ENCODE measurements at regions not wholly inside any gene's neighbourhood (a gene's known extent, or its start where the extent isn't known, plus 50 kb on each side); places are given as distances from the start of the nearest gene placed in this dataset.
"Not testable (repeated sequence)": the region's sequence is repeated elsewhere in the genome, so short reads cannot be mapped to it uniquely, and the experiment has no call there.

DNA sequence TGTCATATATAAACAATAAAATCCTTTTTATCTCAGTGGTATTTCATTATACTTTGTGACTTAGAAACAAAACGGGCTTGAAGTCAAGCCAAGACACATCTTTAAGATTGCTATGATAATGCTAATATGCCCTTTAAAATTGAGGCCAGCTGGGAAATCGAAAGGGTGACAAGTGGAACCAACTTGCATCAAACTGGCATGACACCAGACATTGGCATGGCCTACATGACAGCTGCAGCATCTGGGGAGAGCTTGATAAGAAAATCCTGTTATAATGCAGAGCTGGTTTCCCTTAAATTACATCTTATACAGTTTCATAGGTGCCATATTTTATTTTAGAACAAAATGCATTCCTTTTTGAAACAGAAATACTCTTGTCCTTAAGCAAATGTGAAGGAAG lies 325.2 kb downstream of the ZBBX start:
- no peak for DNase-seq (ENCODE audit: low read depth)
- TF ChIP-seq, protein P1, sequence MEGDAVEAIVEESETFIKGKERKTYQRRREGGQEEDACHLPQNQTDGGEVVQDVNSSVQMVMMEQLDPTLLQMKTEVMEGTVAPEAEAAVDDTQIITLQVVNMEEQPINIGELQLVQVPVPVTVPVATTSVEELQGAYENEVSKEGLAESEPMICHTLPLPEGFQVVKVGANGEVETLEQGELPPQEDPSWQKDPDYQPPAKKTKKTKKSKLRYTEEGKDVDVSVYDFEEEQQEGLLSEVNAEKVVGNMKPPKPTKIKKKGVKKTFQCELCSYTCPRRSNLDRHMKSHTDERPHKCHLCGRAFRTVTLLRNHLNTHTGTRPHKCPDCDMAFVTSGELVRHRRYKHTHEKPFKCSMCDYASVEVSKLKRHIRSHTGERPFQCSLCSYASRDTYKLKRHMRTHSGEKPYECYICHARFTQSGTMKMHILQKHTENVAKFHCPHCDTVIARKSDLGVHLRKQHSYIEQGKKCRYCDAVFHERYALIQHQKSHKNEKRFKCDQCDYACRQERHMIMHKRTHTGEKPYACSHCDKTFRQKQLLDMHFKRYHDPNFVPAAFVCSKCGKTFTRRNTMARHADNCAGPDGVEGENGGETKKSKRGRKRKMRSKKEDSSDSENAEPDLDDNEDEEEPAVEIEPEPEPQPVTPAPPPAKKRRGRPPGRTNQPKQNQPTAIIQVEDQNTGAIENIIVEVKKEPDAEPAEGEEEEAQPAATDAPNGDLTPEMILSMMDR (IDR thresholded peaks at IDR 0.05; ENCODE audit: control insufficient read depth, extremely low read depth, insufficient read depth) = no peak

DNA sequence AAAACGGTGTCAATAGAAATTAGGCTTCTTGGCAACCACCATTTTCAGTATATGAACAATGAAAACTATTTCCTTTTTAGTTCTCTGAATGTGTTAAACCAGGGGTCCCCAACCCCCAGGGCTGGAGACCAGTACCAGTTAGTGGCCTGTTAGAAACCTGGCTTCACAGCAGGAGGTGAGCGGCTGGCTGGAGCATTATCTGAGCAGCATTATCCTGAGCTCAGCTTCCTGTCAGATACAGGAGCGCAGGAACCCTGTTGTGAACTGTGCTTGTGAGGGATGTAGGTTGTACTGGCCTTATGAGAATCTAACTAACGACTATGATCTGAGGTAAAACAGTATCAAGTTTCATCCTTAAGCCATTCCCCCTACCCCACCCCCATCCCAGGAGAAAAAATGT lies 328.7 kb downstream of the ZBBX start:
- DNase-seq (ENCODE audit: low read depth) = no peak
- H3K4me3 ChIP-seq (ENCODE audit: low read depth, low read length) = no peak overlapping the region
- TF ChIP-seq, protein P1 (IDR thresholded peaks at IDR 0.05; ENCODE audit: control insufficient read depth, extremely low read depth, insufficient read depth) = no peak

More for the DNA sequence above, 325.2 kb downstream of the ZBBX start:
- no peak overlapping the region for H3K4me3 ChIP-seq (ENCODE audit: low read depth, low read length)

DNA sequence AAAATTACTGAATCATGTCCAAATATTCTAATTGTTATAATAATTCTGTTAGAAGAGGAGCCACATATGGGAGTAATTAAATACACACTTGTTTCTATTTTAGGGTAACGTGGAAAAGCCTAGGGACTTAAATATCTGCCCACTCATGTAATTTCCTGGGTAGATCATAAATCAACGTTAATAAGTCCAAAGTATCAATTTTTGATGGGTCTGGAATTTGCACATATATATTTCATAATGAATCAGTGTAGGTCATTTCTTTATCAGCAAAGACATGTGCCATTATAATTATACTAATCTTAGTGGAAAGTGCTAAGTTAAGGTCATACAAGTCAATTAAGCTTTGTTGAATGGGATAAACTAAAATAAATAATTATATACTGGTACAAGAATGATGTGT lies 346.2 kb downstream of the ZBBX start:
- H3K4me3 ChIP-seq (ENCODE audit: low read depth, low read length) = no peak overlapping the region
- TF ChIP-seq, protein P1 (IDR thresholded peaks at IDR 0.05; ENCODE audit: control insufficient read depth, extremely low read depth, insufficient read depth) = no peak
- DNase-seq (ENCODE audit: low read depth) = no peak

DNA sequence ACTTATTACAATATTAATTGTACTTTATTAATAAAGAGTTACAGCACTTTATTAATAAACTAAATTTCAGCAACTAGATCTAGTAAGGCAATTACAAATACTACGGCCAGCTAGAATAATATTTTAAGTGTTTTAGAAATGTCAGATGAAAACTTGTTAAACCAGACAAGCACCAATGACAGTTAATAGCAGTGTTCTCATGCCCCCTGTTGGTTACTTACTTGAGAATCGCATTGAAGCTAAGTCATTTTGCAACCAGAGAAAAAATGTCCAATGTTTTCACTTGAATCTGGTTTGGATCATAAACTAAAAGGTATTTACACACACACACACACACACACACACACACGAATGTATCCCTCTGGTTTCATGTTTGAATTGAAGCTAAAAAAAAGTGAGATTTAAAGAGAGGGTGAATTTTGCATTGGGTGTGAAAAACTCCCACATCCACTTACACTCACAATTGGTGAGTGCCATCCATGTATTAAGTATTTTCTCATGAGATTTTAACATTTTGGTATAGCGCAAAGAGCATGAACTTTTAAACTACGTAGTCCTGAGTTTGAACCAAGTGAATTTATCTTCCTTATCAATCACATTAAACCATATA lies 347.7 kb downstream of the ZBBX start:
- TF ChIP-seq, protein P1 (IDR thresholded peaks at IDR 0.05; ENCODE audit: control insufficient read depth, extremely low read depth, insufficient read depth) = peak; percentile 73
- peak; percentile 91 for DNase-seq (ENCODE audit: low read depth)

DNA sequence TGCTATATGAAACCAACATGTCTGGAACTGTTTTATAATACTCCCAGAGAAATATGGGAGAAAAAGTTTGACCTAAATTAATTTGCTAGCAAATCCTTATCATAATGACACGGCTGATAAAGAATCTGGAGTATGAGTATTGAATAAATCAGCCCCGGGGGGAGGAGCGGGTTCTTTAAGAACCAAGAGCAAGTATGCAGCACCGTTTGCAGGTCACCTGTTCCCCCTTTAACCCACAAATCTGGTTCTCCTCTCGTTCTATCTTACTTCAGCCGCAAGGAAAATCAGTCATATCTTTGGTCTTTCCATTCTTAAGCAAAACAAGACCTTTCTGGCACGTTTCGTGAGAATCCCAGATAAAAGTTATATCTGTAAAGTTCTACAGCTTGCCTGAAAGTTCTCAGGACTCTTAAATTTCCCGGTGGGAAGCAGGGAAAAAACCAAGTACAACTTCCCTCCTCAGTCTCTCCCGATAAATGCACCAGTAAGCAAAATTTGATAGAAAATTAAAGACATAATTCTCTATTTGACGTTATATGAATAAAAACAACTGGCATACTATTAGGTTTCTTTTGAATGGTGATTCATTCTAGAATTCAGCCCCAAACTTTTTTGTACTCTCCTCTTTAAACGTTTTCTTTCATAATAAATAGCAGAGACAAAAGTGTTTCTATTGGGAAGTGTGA lies 348.6 kb downstream of the ZBBX start:
- no peak overlapping the region for H3K4me3 ChIP-seq (ENCODE audit: low read depth, low read length)
- DNase-seq (ENCODE audit: low read depth) = no peak

More for the DNA sequence above, 347.7 kb downstream of the ZBBX start:
- no peak overlapping the region for H3K4me3 ChIP-seq (ENCODE audit: low read depth, low read length)

DNA sequence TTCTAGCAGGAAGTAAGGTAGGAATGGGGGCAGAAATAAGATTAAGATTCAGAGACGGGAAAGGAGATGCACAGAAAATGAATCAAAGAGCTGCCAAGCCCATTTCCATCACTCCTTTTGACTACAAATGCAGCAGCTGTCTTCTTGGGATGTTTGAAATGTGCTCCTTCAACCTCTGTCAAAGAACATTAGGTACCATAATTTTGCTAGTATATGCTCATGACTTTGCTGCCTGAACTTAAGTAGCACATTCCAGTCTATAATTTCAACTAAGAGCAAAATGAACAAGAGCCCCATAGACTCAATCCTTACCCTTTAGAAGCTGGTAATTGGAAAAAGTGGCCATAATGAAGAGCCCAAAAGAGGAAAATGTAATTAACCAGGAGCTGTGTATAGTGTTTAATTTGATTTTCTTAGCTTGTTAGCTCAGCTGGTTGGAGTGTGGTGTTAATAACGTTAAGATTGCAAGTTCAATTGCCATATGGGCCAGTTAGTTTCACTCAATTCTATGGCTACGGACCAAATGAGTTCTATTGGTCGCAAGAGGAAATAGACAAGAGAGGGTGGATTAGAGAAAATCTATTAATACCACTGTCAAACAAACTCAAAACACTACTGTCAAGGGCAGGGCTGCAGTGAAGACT lies 349.9 kb downstream of the ZBBX start:
- DNase-seq (ENCODE audit: low read depth) = no peak
- TF ChIP-seq, protein P1 (IDR thresholded peaks at IDR 0.05; ENCODE audit: control insufficient read depth, extremely low read depth, insufficient read depth) = no peak
- no peak overlapping the region for H3K4me3 ChIP-seq (ENCODE audit: low read depth, low read length)

More for the DNA sequence above, 348.6 kb downstream of the ZBBX start:
- TF ChIP-seq, protein P1 (IDR thresholded peaks at IDR 0.05; ENCODE audit: control insufficient read depth, extremely low read depth, insufficient read depth) = no peak

DNA sequence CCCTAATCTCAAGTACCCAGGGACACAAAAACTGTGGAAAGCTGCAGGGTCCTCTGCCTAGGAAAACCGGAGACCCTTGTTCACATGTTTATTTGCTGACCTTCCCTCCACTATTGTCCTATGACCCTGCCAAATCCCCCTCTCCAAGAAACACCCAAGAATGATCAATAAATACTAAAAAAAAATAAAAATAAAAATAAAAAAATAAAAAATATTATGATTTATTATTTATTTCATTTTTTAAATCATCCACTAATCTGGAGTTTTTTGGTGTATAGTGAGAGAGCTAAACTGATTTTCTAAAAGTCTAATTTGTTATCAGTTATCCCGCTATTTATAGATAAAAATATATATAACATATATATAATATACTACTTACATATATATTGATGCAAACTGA lies 360.6 kb downstream of the ZBBX start:
- H3K4me3 ChIP-seq (ENCODE audit: low read depth, low read length); DNase-seq (ENCODE audit: low read depth): not testable (repeated sequence)

DNA sequence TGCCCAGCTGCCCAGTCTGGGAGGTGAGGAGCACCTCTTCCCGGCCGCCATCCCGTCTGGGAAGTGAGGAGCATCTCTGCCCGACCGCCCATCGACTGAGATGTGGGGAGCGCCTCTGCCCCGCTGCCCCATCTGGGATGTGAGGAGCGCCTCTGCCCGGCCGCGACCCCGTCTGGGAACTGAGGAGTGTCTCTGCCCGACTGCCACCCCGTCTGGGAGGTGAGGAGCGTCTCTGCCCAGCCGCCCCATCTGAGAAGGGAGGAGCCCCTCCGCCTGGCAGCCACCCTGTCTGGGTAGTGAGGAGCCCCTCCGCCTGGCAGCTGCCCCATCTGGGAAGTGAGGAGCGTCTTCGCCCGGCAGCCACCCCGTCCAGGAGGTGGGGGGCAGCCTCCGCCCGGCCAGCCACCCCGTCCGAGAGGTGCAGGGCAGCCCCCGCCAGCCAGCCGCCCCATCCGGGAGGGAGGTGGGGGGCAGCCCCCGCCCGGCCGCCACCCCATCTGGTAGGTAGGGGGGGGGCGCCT lies 361.4 kb downstream of the ZBBX start:
- not testable (repeated sequence) for DNase-seq (ENCODE audit: low read depth); H3K4me3 ChIP-seq (ENCODE audit: low read depth, low read length)
